SK-N-SH treated with all-trans-retinoic acid at 6 μM for 48 hours (cell line): ENCODE measurements at regions not wholly inside any gene's neighbourhood (a gene's known extent, or its start where the extent isn't known, plus 50 kb on each side); places are given as distances from the start of the nearest gene placed in this dataset.
"Not testable (repeated sequence)": the region's sequence is repeated elsewhere in the genome, so short reads cannot be mapped to it uniquely, and the experiment has no call there.

Source experiments
- ATAC-seq: fragments of 200-7000 bp; cut with Tn5 transposase; 3 replicates; pipeline ENCODE4 v1.9.1; 2020; ENCODE audit warnings: mild to moderate bottlenecking, moderate library complexity
- ARNTL ChIP-seq: fragments of 450-650 bp; formaldehyde crosslinking; IDR thresholded peaks from 2 replicates; pipeline ENCODE4 v1.5.0; 2020; ENCODE audit warnings: low read depth, mild to moderate bottlenecking, moderate library complexity, borderline replicate concordance
- BACH2 ChIP-seq: fragments of 250-450 bp; sonication (Bioruptor Pico); IDR thresholded peaks from 2 replicates; pipeline ENCODE4 v1.9.0; 2021; ENCODE audit warnings: mild to moderate bottlenecking, borderline replicate concordance
- CREB5 ChIP-seq: fragments of 250-450 bp; sonication (Bioruptor Pico); IDR thresholded peaks from 2 replicates; pipeline ENCODE4 v1.5.1; 2020; ENCODE audit warnings: low read depth, mild to moderate bottlenecking, moderate library complexity
- CSDC2 ChIP-seq: fragments of 250-450 bp; sonication (Bioruptor Pico); IDR thresholded peaks from 2 replicates; pipeline ENCODE4 v1.5.0; 2020; ENCODE audit warnings: mild to moderate bottlenecking, moderate library complexity
- CSRNP3 ChIP-seq: fragments of 250-450 bp; sonication (Bioruptor Pico); IDR thresholded peaks from 2 replicates; pipeline ENCODE4 v1.5.1; 2021; ENCODE audit warnings: mild to moderate bottlenecking, moderate library complexity
- ESRRG ChIP-seq: fragments of 250-450 bp; sonication (Bioruptor Pico); IDR thresholded peaks from 2 replicates; pipeline ENCODE4 v1.6.1; 2021; ENCODE audit warnings: mild to moderate bottlenecking
- GLIS3 ChIP-seq: fragments of 250-450 bp; sonication (Bioruptor Pico); IDR thresholded peaks from 2 replicates; pipeline ENCODE4 v1.5.0; 2020; ENCODE audit warnings: mild to moderate bottlenecking, moderate library complexity
- ISL1 ChIP-seq: fragments of 250-450 bp; sonication (Bioruptor Pico); IDR thresholded peaks from 2 replicates; pipeline ENCODE4 v2.1.2; 2022; ENCODE audit warnings: mild to moderate bottlenecking, moderate library complexity
- OSR1 ChIP-seq: fragments of 250-450 bp; sonication (Bioruptor Pico); IDR thresholded peaks from 2 replicates; pipeline ENCODE4 v1.8.0; 2022; ENCODE audit warnings: moderate library complexity, mild to moderate bottlenecking, inconsistent platforms
- PATZ1 ChIP-seq: fragments of 250-450 bp; sonication (Bioruptor Pico); IDR thresholded peaks from 2 replicates; pipeline ENCODE4 v1.8.0; 2020; ENCODE audit warnings: mild to moderate bottlenecking, moderate library complexity, borderline replicate concordance
- POU6F1 ChIP-seq: fragments of 250-450 bp; sonication (Bioruptor Pico); IDR thresholded peaks from 2 replicates; pipeline ENCODE4 v1.8.0; 2021; ENCODE audit warnings: low read depth, mild to moderate bottlenecking, moderate library complexity, borderline replicate concordance
- PPARA ChIP-seq: fragments of 250-450 bp; sonication (Bioruptor Pico); IDR thresholded peaks from 2 replicates; pipeline ENCODE4 v1.5.0; 2020; ENCODE audit warnings: mild to moderate bottlenecking, borderline replicate concordance
- RARB ChIP-seq: fragments of 250-450 bp; sonication (Bioruptor Pico); IDR thresholded peaks from 2 replicates; pipeline ENCODE4 v1.8.0; 2021; ENCODE audit warnings: mild to moderate bottlenecking, moderate library complexity
- SNAI2 ChIP-seq: fragments of 250-450 bp; sonication (Bioruptor Pico); IDR thresholded peaks from 2 replicates; pipeline ENCODE4 v1.5.0; 2020; ENCODE audit warnings: mild to moderate bottlenecking, moderate library complexity
- TCF4 ChIP-seq: fragments of 250-450 bp; sonication (Bioruptor Pico); IDR thresholded peaks from 2 replicates; pipeline ENCODE4 v1.8.0; 2021; ENCODE audit warnings: mild to moderate bottlenecking, moderate library complexity, borderline replicate concordance
- TOX ChIP-seq: fragments of 250-450 bp; sonication (Bioruptor Pico); IDR thresholded peaks from 2 replicates; pipeline ENCODE4 v1.8.0; 2021; ENCODE audit warnings: mild to moderate bottlenecking, moderate library complexity, borderline replicate concordance
- ZC3H10 ChIP-seq: fragments of 250-450 bp; sonication (Bioruptor Pico); IDR thresholded peaks from 2 replicates; pipeline ENCODE4 v1.5.1; 2021; ENCODE audit warnings: mild to moderate bottlenecking, moderate library complexity
- ZFP3 ChIP-seq: fragments of 250-450 bp; sonication (Bioruptor Pico); IDR thresholded peaks from 2 replicates; pipeline ENCODE4 v1.5.0; 2020; ENCODE audit warnings: mild to moderate bottlenecking, moderate library complexity
- ZFP30 ChIP-seq: fragments of 450-650 bp; formaldehyde crosslinking; IDR thresholded peaks from 2 replicates; pipeline ENCODE4 v1.5.0; 2022; ENCODE audit warnings: mild to moderate bottlenecking, moderate library complexity
- ZNF565 ChIP-seq: fragments of 450-650 bp; formaldehyde crosslinking; conservative IDR thresholded peaks from 2 replicates; pipeline ENCODE4 v1.5.0; 2020; ENCODE audit warnings: low read depth, mild to moderate bottlenecking, moderate library complexity
- ZNF70 ChIP-seq: fragments of 450-650 bp; formaldehyde crosslinking; IDR thresholded peaks from 2 replicates; pipeline ENCODE4 v1.5.0; 2020; ENCODE audit warnings: mild to moderate bottlenecking, moderate library complexity
- ZNF8 ChIP-seq: fragments of 450-650 bp; formaldehyde crosslinking; IDR thresholded peaks from 2 replicates; pipeline ENCODE4 v1.5.0; 2020; ENCODE audit warnings: mild to moderate bottlenecking, moderate library complexity

GRCh38 chr7:90061077-90061476, 93.2 kb upstream of the STEAP1 start:
- TF ChIP-seq ZNF70 (no peak), POU6F1 (CRISPR knock-in tag) (no peak), PATZ1 (CRISPR knock-in tag) (no peak), ZFP30 (CRISPR knock-in tag) (no peak), TCF4 (CRISPR knock-in tag) (no peak), GLIS3 (CRISPR knock-in tag) (no peak), OSR1 (CRISPR knock-in tag) (no peak), BACH2 (CRISPR knock-in tag) (no peak), SNAI2 (CRISPR knock-in tag) (no peak), ZNF8 (CRISPR knock-in tag) (no peak), ZFP3 (CRISPR knock-in tag) (no peak), PPARA (CRISPR knock-in tag) (no peak), CSDC2 (CRISPR knock-in tag) (no peak), ZC3H10 (no peak), ESRRG (CRISPR knock-in tag) (no peak), ISL1 (CRISPR knock-in tag) (no peak), TOX (CRISPR knock-in tag) (no peak), CSRNP3 (CRISPR knock-in tag) (no peak), ARNTL (CRISPR knock-in tag) (no peak), ZNF565 (no peak)
- TF ChIP-seq, all 23 proteins: peak for 0
- ATAC-seq, result no peak

- TF ChIP-seq ZNF565 (no peak), CREB5 (CRISPR knock-in tag) (no peak), ESRRG (CRISPR knock-in tag) (no peak), CSRNP3 (CRISPR knock-in tag) (no peak), OSR1 (CRISPR knock-in tag) (no peak), PPARA (CRISPR knock-in tag) (no peak), GLIS3 (CRISPR knock-in tag) (no peak), BACH2 (CRISPR knock-in tag) (no peak), ARNTL (CRISPR knock-in tag) (no peak), CSDC2 (CRISPR knock-in tag) (no peak), ZC3H10 (no peak), SNAI2 (CRISPR knock-in tag) (no peak)
- ATAC-seq, result no peak
Observed at GRCh38 chr7:90064370-90064769, 89.9 kb upstream of the STEAP1 start.

GRCh38 chr7:90067171-90067570, 87.1 kb upstream of the STEAP1 start:
- TF ChIP-seq PATZ1 (CRISPR knock-in tag) (no peak), POU6F1 (CRISPR knock-in tag) (no peak), RARB (CRISPR knock-in tag) (no peak)
- TF ChIP-seq, all 23 proteins: peak for 0
- no peak for ATAC-seq

GRCh38 chr7:90070238-90070637, 84.0 kb upstream of the STEAP1 start:
- ATAC-seq, result not testable (repeated sequence)
